ENCODE measurements at regions not wholly inside any gene's neighbourhood (a gene's known extent, or its start where the extent isn't known, plus 50 kb on each side); places are given as distances from the start of the nearest gene placed in this dataset.

DNA sequence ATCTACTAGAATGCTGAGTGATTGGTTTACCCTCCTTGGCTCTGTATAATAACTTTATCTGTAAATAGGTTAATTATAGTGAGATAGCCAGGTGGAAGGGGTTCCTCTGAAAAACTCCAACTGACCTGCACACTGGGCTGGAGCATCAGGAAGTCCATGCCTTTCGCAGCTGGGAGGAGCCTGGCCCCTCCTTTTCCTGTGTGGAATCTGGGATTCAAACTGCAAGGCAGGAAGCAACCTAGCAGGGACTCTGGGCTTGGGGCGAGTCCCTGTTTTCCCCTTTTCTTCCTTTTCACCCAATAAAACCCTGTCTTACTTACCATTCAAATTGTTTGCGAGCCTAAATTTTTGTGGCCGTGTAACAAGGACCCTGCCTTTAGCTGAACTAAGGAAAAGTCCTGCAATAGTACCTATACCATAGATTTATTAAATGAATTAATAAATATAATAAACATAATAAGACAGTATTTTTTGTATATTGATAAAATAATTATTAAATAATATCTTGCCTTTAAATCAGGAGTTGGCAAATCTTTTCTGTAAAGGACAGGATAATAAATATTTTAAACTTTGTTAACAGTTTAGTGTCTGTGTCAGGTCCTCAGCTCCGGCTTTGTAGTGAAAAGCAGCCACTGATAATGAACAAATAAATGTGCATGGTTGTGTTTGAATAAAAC lies 406.2 kb upstream of the MMS22L start:
- TF ChIP-seq RXRA (IDR thresholded peaks at IDR 0.05; ENCODE audit: borderline replicate concordance, low read depth) (no peak), SIN3A (IDR thresholded peaks at IDR 0.05; ENCODE audit: borderline replicate concordance, low read depth, low read length) (no peak)
- no peaks in the 10 kb centered on the region; the same call in 1 of the 2 replicates for H3K9me3 ChIP-seq
- H3K9ac ChIP-seq: no peak overlapping the region
- H3K79me2 ChIP-seq (ENCODE audit: insufficient read depth): no peaks in the 10 kb centered on the region
- POLR2A ChIA-PET: no interaction called here
- DNase-seq: no peak
- no peaks in the 10 kb centered on the region for H4K20me1 ChIP-seq (ENCODE audit: insufficient read depth)
- H3F3A ChIP-seq (replicated peaks; ENCODE audit: insufficient read depth): no peaks in the 10 kb centered on the region
- H3K4me2 ChIP-seq: no peak overlapping the region
- H3K27me3 ChIP-seq (ENCODE audit: insufficient read depth): no peaks in the 10 kb centered on the region
- H3K4me3 ChIP-seq (ENCODE audit: low read depth in 2 of 2, low read length in 1 of 2): no peak overlapping the region
- peaks cover 0 to 13% of the 10 kb centered on the region in 2 experiments; a peak in 1 of 4 replicates for H3K4me1 ChIP-seq (ENCODE audit: control insufficient read depth in 1 of 2, insufficient read depth in 2 of 2, low read depth in 1 of 2, low read length in 1 of 2)
- WGBS (ENCODE audit: low lambda C conversion rate): 91% methylated on average over 5 of the region's 5 CpGs
- H3K9me2 ChIP-seq: no peaks in the 10 kb centered on the region
- H3K27ac ChIP-seq (ENCODE audit: low read depth in 2 of 2, low read length in 1 of 2): no peak overlapping the region
- H2AFZ ChIP-seq (ENCODE audit: low read depth): no peak overlapping the region
- CTCF ChIA-PET: no interaction called here
- H3K36me3 ChIP-seq (replicated peaks in 1 of 2; ENCODE audit: control insufficient read depth in 1 of 2, insufficient read depth in 2 of 2, low read length in 1 of 2): no peaks in the 10 kb centered on the region

DNA sequence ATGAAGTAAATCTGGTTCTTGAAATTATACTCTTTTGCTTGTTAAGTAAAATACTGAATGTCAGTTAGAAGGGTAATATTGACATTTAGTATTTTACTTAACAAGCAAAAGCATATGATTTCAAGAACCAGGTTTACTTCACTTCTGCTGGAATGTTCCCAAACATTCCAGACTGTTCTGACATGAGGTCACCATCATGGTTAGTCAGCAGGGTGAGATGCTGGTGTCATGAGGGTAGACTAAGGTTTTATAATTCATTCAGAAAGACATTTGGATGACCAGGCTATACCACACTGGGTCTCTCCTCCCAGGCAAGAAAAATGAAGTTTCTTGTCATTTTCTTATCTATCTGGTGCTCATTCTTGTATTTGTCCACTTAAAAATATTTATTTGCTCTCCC lies 414.4 kb upstream of the MMS22L start:
- Histone ChIP-seq H3K9ac (no peak overlapping the region), H3K79me2 (ENCODE audit: insufficient read depth) (no peaks in the 10 kb centered on the region), H3K4me2 (no peak overlapping the region), H3K27ac (ENCODE audit: low read depth in 2 of 2, low read length in 1 of 2) (no peak overlapping the region), H4K20me1 (ENCODE audit: insufficient read depth) (no peaks in the 10 kb centered on the region), H3K9me2 (no peaks in the 10 kb centered on the region), H3K27me3 (ENCODE audit: insufficient read depth) (no peaks in the 10 kb centered on the region), H3F3A (replicated peaks; ENCODE audit: insufficient read depth) (no peaks in the 10 kb centered on the region), H3K4me1 (ENCODE audit: control insufficient read depth in 1 of 2, insufficient read depth in 2 of 2, low read depth in 1 of 2, low read length in 1 of 2) (no peaks in the 10 kb centered on the region; a peak in 1 of 4 replicates), H2AFZ (ENCODE audit: low read depth) (no peak overlapping the region), H3K36me3 (replicated peaks in 1 of 2; ENCODE audit: control insufficient read depth in 1 of 2, insufficient read depth in 2 of 2, low read length in 1 of 2) (no peaks in the 10 kb centered on the region), H3K9me3 (no peaks in the 10 kb centered on the region; the same call in 1 of the 2 replicates), H3K4me3 (ENCODE audit: low read depth in 2 of 2, low read length in 1 of 2) (no peak overlapping the region)
- ChIA-PET CTCF (no interaction called here), POLR2A (no interaction called here)
- DNase-seq: no peak
- TF ChIP-seq GATA2 (CRISPR knock-in tag; IDR thresholded peaks at IDR 0.05) (no peak), ZBTB33 (IDR thresholded peaks at IDR 0.05; ENCODE audit: borderline replicate concordance, low read depth) (no peak), REST (IDR thresholded peaks at IDR 0.05; ENCODE audit: low read depth, low read length) (no peak), TEAD4 (IDR thresholded peaks at IDR 0.05; ENCODE audit: borderline replicate concordance, insufficient read depth) (peak; percentile 29; the same call in 1 of the 2 replicates), TCF12 (IDR thresholded peaks at IDR 0.05) (peak; percentile 45), NFIC (IDR thresholded peaks at IDR 0.05; ENCODE audit: borderline replicate concordance) (0 out of 2 replicates have a peak, but pooled peaks have one; percentile 9), RXRA (IDR thresholded peaks at IDR 0.05; ENCODE audit: borderline replicate concordance, low read depth) (0 out of 2 replicates have a peak, but pooled peaks have one; percentile 19), POLR2AphosphoS5 (IDR thresholded peaks at IDR 0.05; ENCODE audit: low read depth, low read length) (no peak), ELF1 (IDR thresholded peaks at IDR 0.05) (no peak), USF2 (IDR thresholded peaks at IDR 0.05; ENCODE audit: borderline replicate concordance, low read depth, low read length) (no peak), GABPA (IDR thresholded peaks at IDR 0.05; ENCODE audit: low read depth) (no peak), JUND (IDR thresholded peaks at IDR 0.05) (0 out of 2 replicates have a peak, but pooled peaks have one; percentile 11), PBX3 (IDR thresholded peaks at IDR 0.05) (peak; percentile 34; the same call in 1 of the 2 replicates), FOXJ3 (CRISPR knock-in tag; IDR thresholded peaks at IDR 0.05) (no peak)
